GM12878 (cell line): ENCODE measurements at regions not wholly inside any gene's neighbourhood (a gene's known extent, or its start where the extent isn't known, plus 50 kb on each side); places are given as distances from the start of the nearest gene placed in this dataset.

ENCODE experiments used
- ATAC-seq: fragments of 200-7000 bp; cut with Tn5 transposase; 3 replicates; pipeline ENCODE4 v1.9.1; 2020; ENCODE audit warnings: mild to moderate bottlenecking, moderate library complexity
- BruUV-seq: library from RNA; stranded (reverse); fragments of 400-500 nt; replicated peaks from 2 replicates; lab custom pipeline; 2021; lab: Mats Ljungman, UMichigan
- CTCF ChIA-PET: fragments of 300-600 bp; sonication (Branson Sonifier 250); formaldehyde crosslinking; extraction: SDS; loops from one replicate; lab custom pipeline; 2021; ENCODE audit warnings: inconsistent platforms; lab: Yijun Ruan, JAX
- POLR2A ChIA-PET: fragments of 350-600 bp; formaldehyde crosslinking; extraction: SDS; loops from one replicate; lab custom pipeline; 2021; ENCODE audit warnings: inconsistent platforms; lab: Charles Lee
- RAD21 ChIA-PET: fragments of 300-600 bp; sonication (Branson Sonifier 250); formaldehyde crosslinking; loops from one replicate; lab custom pipeline; 2023; ENCODE audit warnings: antibody characterized with exemption; ENCODE audit not compliant: unreplicated experiment; lab: Charles Lee
- SMC1A ChIA-PET: fragments of 300-600 bp; sonication (Branson Sonifier 250); formaldehyde crosslinking; loops from one replicate; lab custom pipeline; 2023; ENCODE audit not compliant: unreplicated experiment, uncharacterized antibody; lab: Charles Lee
- DNase-seq: peaks from one replicate; pipeline ENCODE4 v3.0.0-alpha.2; 2011; ENCODE audit warnings: low read depth, low spot score
- FAIRE-seq: peaks from 3 replicates; lab custom pipeline; 2011; peaks lifted over from hg19 to GRCh38; lab: Jason Lieb, UNC
- H2AFZ ChIP-seq: 2 replicates; pipeline ENCODE4 v1.6.0; 2011; ENCODE audit warnings: low read depth, low read length, control low read depth; ENCODE audit not compliant: control insufficient read depth
- H3K27ac ChIP-seq: 2 replicates; pipeline ENCODE4 v1.5.1; 2011; ENCODE audit warnings: control low read depth; ENCODE audit not compliant: control insufficient read depth, insufficient read depth
- H3K27me3 ChIP-seq, 2 experiments: replicated peaks in 1 of 2; 2 replicates each; pipeline versions ENCODE4 v1.6.0 to v1.6.1; 2011; ENCODE audit warnings: low read length in 1 of 2; ENCODE audit not compliant: control insufficient read depth in 2 of 2, insufficient read depth in 2 of 2
- H3K36me3 ChIP-seq, 2 experiments: 2 replicates each; pipeline ENCODE4 v1.5.1; 2011; ENCODE audit warnings: low read length in 1 of 2; ENCODE audit not compliant: control insufficient read depth in 2 of 2, insufficient read depth in 2 of 2
- H3K4me1 ChIP-seq: 2 replicates; pipeline ENCODE4 v1.6.1; 2011; ENCODE audit warnings: mild to moderate bottlenecking, low read length, moderate library complexity, mixed read lengths; ENCODE audit not compliant: control insufficient read depth, insufficient read depth
- H3K4me2 ChIP-seq: 2 replicates; pipeline ENCODE4 v1.6.0; 2011; ENCODE audit warnings: control low read depth; ENCODE audit not compliant: control insufficient read depth, insufficient read depth
- H3K4me3 ChIP-seq: fragments of 200-600 bp; sonication (generic); 2 replicates; pipeline ENCODE4 v1.5.1; 2016
- H3K79me2 ChIP-seq: 2 replicates; pipeline ENCODE4 v1.6.0; 2011; ENCODE audit warnings: low read length; ENCODE audit not compliant: control insufficient read depth, insufficient read depth
- H3K9ac ChIP-seq: 2 replicates; pipeline ENCODE4 v1.8.0; 2011; ENCODE audit warnings: low read length, control low read depth, mixed read lengths; ENCODE audit not compliant: control insufficient read depth, insufficient read depth
- H3K9me3 ChIP-seq: replicated peaks from 3 replicates; pipeline ENCODE4 v1.5.1; 2011; ENCODE audit warnings: mild to moderate bottlenecking, low read length; ENCODE audit not compliant: control insufficient read depth, insufficient read depth
- H4K20me1 ChIP-seq: 2 replicates; pipeline ENCODE4 v1.6.0; 2011; ENCODE audit not compliant: control insufficient read depth, insufficient read depth
- BHLHE40 ChIP-seq, 2 experiments: fragments of 450-650 bp in 1 of 2; IDR thresholded peaks; 2 replicates each; pipeline ENCODE4 v1.6.1; 2011 to 2017; ENCODE audit warnings: low read depth in 2 of 2, borderline replicate concordance in 1 of 2, improper control_type of control experiment in 1 of 2, low read length in 1 of 2, mild to moderate bottlenecking in 1 of 2
- CREM ChIP-seq: IDR thresholded peaks from 2 replicates; pipeline ENCODE4 v1.6.1; 2014; ENCODE audit warnings: antibody characterized with exemption, low read depth
- HDGF ChIP-seq: fragments of 450-650 bp; IDR thresholded peaks from 2 replicates; pipeline ENCODE4 v1.6.1; 2016; ENCODE audit warnings: antibody characterized with exemption
- MTA3 ChIP-seq: IDR thresholded peaks from 2 replicates; pipeline ENCODE4 v1.6.1; 2012; ENCODE audit warnings: low read length, inconsistent platforms, borderline replicate concordance
- NBN ChIP-seq: fragments of 450-650 bp; IDR thresholded peaks from 2 replicates; pipeline ENCODE4 v1.6.1; 2016
- NR2C1 ChIP-seq: fragments of 450-650 bp; IDR thresholded peaks from 2 replicates; pipeline ENCODE4 v1.6.1; 2017; ENCODE audit warnings: antibody characterized with exemption, mild to moderate bottlenecking, moderate library complexity
- NR2C2 ChIP-seq: IDR thresholded peaks from 2 replicates; pipeline ENCODE4 v1.6.1; 2011; ENCODE audit warnings: borderline replicate concordance, low read depth; ENCODE audit not compliant: control insufficient read depth, insufficient read length
- NRF1 ChIP-seq: conservative IDR thresholded peaks from 2 replicates; pipeline ENCODE4 v1.6.1; 2011; ENCODE audit warnings: mild to moderate bottlenecking, low read depth, low read length, improper control_type of control experiment
- PAX8 ChIP-seq: fragments of 450-650 bp; IDR thresholded peaks from 2 replicates; pipeline ENCODE4 v1.6.1; 2017; ENCODE audit warnings: mild to moderate bottlenecking, moderate library complexity
- POLR2AphosphoS2 ChIP-seq: IDR thresholded peaks from 2 replicates; pipeline ENCODE4 v1.6.1; 2011; ENCODE audit warnings: low read depth, mild to moderate bottlenecking, low read length, improper control_type of control experiment, moderate library complexity
- RAD51 ChIP-seq: fragments of 450-650 bp; IDR thresholded peaks from 2 replicates; pipeline ENCODE4 v1.6.1; 2016; ENCODE audit warnings: moderate library complexity, mild to moderate bottlenecking, inconsistent platforms
- RBBP5 ChIP-seq: fragments of 200-600 bp; sonication (generic); conservative IDR thresholded peaks from 2 replicates; pipeline ENCODE4 v1.6.1; 2016
- SIN3A ChIP-seq: IDR thresholded peaks from 2 replicates; pipeline ENCODE4 v1.6.1; 2012; ENCODE audit warnings: low read depth, low read length, improper control_type of control experiment
- SMC3 ChIP-seq: IDR thresholded peaks from 2 replicates; pipeline ENCODE4 v1.6.1; 2011; ENCODE audit warnings: low read length, improper control_type of control experiment, borderline replicate concordance
- SPI1 ChIP-seq: IDR thresholded peaks from 2 replicates; pipeline ENCODE4 v1.6.1; 2011; ENCODE audit warnings: low read depth, mild to moderate bottlenecking, low read length, moderate library complexity, borderline replicate concordance; ENCODE audit not compliant: insufficient read depth
- TAF1 ChIP-seq: IDR thresholded peaks from 2 replicates; pipeline ENCODE4 v1.6.1; 2011; ENCODE audit warnings: mild to moderate bottlenecking, low read depth, low read length, borderline replicate concordance
- TCF3 ChIP-seq: IDR thresholded peaks from 2 replicates; pipeline ENCODE4 v1.6.1; 2012; ENCODE audit warnings: low read depth, mild to moderate bottlenecking, low read length, borderline replicate concordance; ENCODE audit not compliant: insufficient read depth
- ZZZ3 ChIP-seq: IDR thresholded peaks from 2 replicates; pipeline ENCODE4 v1.6.1; 2011; ENCODE audit warnings: low read depth; ENCODE audit not compliant: control insufficient read depth, insufficient read length
- WGBS: methylation state at CpG from one replicate; pipeline ENCODE4 v1.1.6; 2016; ENCODE audit warnings: low lambda C conversion rate; ENCODE audit not compliant: insufficient replicate concordance, insufficient coverage; ENCODE audit errors: missing lambda C conversion rate; 5-methylcytosine and 5-hydroxymethylcytosine counted together
- in situ Hi-C: fragments of 300-500 bp; cut with MboI; formaldehyde crosslinking; loops from 9 replicates; pipeline ENCODE4 v1.14.3; 2018; ENCODE audit warnings: mixed read lengths
- intact Hi-C: fragments of 100-400 bp; cut with micrococcal nuclease; formaldehyde crosslinking; loops from one replicate; pipeline ENCODE4 v1.14.2; 2022; ENCODE audit not compliant: unreplicated experiment
- TF ChIP-seq, protein P1 (sequence below): IDR thresholded peaks from 2 replicates; pipeline ENCODE4 v1.6.1; 2011; ENCODE audit warnings: low read depth, low read length, improper control_type of control experiment, borderline replicate concordance
- TF ChIP-seq, protein P2 (sequence below): fragments of 450-650 bp; conservative IDR thresholded peaks from 2 replicates; pipeline ENCODE4 v1.6.1; 2017; ENCODE audit warnings: mild to moderate bottlenecking, moderate library complexity
- TF ChIP-seq, protein P3 (sequence below): IDR thresholded peaks from 2 replicates; pipeline ENCODE4 v1.6.1; 2011; ENCODE audit warnings: mild to moderate bottlenecking, low read depth, low read length, moderate library complexity; ENCODE audit not compliant: insufficient replicate concordance

DNA sequence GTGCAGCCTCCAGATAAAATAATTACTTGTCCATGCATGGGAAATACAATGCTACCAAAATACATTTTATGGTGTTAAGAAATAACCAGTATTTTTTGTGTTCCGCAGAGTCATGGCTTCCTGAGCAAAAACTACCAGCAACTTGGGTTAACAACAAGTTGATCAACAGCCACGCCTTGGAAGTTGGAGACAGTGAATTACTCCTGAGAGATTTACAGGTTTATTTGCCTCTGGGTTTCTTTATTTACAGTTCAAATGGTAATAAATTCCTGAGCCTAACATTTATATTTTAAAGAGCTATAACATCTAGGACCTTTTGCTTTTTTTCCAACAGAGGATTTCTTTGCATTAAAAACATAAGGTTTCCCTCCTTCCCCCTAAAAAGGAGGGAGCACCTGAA, 194.0 kb downstream of the IPO8 start (continued):
- no peak for TF ChIP-seq BHLHE40 (IDR thresholded peaks at IDR 0.05; ENCODE audit: borderline replicate concordance in 1 of 2, low read depth in 2 of 2, low read length in 1 of 2)
- TF ChIP-seq, protein P1, sequence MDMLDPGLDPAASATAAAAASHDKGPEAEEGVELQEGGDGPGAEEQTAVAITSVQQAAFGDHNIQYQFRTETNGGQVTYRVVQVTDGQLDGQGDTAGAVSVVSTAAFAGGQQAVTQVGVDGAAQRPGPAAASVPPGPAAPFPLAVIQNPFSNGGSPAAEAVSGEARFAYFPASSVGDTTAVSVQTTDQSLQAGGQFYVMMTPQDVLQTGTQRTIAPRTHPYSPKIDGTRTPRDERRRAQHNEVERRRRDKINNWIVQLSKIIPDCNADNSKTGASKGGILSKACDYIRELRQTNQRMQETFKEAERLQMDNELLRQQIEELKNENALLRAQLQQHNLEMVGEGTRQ: no peak
- TF ChIP-seq ZZZ3: no peak
- TF ChIP-seq, protein P2, sequence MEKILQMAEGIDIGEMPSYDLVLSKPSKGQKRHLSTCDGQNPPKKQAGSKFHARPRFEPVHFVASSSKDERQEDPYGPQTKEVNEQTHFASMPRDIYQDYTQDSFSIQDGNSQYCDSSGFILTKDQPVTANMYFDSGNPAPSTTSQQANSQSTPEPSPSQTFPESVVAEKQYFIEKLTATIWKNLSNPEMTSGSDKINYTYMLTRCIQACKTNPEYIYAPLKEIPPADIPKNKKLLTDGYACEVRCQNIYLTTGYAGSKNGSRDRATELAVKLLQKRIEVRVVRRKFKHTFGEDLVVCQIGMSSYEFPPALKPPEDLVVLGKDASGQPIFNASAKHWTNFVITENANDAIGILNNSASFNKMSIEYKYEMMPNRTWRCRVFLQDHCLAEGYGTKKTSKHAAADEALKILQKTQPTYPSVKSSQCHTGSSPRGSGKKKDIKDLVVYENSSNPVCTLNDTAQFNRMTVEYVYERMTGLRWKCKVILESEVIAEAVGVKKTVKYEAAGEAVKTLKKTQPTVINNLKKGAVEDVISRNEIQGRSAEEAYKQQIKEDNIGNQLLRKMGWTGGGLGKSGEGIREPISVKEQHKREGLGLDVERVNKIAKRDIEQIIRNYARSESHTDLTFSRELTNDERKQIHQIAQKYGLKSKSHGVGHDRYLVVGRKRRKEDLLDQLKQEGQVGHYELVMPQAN: no peak

DNA sequence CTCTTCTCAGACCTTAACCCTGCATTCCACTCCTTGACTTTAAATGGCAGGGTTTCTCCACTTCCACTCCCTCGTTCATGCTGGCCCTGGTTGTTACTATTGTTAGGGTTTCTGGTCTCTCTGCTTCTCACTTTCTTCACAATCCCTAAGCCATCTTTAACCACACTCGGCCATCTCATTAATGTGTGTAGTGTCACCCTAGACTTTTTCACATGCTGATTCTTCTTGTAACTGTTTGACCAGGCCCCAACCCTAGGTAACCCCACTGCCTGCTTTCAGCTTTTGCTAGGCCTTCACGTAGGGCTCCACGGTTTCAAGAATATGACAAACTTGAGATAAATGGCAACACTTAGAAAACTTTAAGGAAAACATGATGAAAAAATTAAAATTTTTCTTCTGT, 195.1 kb downstream of the IPO8 start:
- DNase-seq: no peak
- no peak for FAIRE-seq
- ChIA-PET CTCF (no interaction called here), POLR2A (no interaction called here), RAD21 (no interaction called here), SMC1A (no interaction called here)
- Histone ChIP-seq H3K9me3 (no peaks in the 10 kb centered on the region), H3K27me3 (no peaks in the 10 kb centered on the region; a peak in 1 of 4 replicates), H3K4me3 (no peak overlapping the region), H3K79me2 (no peaks in the 10 kb centered on the region), H3K27ac (no peak overlapping the region), H3K36me3 (no peaks in the 10 kb centered on the region), H2AFZ (no peak overlapping the region), H3K4me2 (no peak overlapping the region), H3K4me1 (no peaks in the 10 kb centered on the region), H4K20me1 (no peaks in the 10 kb centered on the region), H3K9ac (no peak overlapping the region)
- in situ Hi-C loops: no loop called here
- no peak for ATAC-seq
- 7% methylated on average over 4 of the region's 4 CpGs for WGBS
- intact Hi-C loops: no loop called here
- BruUV-seq: no TSS peak
- no peak for TF ChIP-seq SPI1
- no peak for TF ChIP-seq RAD51
- TF ChIP-seq SMC3: no peak
- TF ChIP-seq HDGF: no peak
- no peak for TF ChIP-seq TAF1
- TF ChIP-seq NR2C2: no peak
- TF ChIP-seq SIN3A: no peak
- TF ChIP-seq TCF3: no peak
- TF ChIP-seq POLR2AphosphoS2: no peak
- TF ChIP-seq NBN: no peak
- TF ChIP-seq, protein P3, sequence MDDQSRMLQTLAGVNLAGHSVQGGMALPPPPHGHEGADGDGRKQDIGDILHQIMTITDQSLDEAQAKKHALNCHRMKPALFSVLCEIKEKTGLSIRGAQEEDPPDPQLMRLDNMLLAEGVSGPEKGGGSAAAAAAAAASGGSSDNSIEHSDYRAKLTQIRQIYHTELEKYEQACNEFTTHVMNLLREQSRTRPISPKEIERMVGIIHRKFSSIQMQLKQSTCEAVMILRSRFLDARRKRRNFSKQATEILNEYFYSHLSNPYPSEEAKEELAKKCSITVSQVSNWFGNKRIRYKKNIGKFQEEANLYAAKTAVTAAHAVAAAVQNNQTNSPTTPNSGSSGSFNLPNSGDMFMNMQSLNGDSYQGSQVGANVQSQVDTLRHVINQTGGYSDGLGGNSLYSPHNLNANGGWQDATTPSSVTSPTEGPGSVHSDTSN: no peak
- no peak for TF ChIP-seq PAX8
- no peak for TF ChIP-seq CREM
- TF ChIP-seq NRF1: no peak
- TF ChIP-seq MTA3: no peak
- TF ChIP-seq NR2C1: no peak
- TF ChIP-seq RBBP5: no peak
